SK-N-MC (cell line): ENCODE measurements at regions not wholly inside any gene's neighbourhood (a gene's known extent, or its start where the extent isn't known, plus 50 kb on each side); places are given as distances from the start of the nearest gene placed in this dataset.

Experiments used
- EZH2 ChIP-seq: fragments of 200-600 bp; sonication (generic); IDR thresholded peaks from one replicate; pipeline ENCODE4 v1.6.1; 2017; ENCODE audit warnings: antibody characterized with exemption
- FOXP2 ChIP-seq: optimal IDR thresholded peaks from 2 replicates; pipeline ENCODE3; 2011; ENCODE audit warnings: mild to moderate bottlenecking, moderate library complexity; ENCODE audit not compliant: insufficient read depth; ENCODE audit errors: extremely low read length, control extremely low read depth
- POLR2AphosphoS5 ChIP-seq: IDR thresholded peaks from 2 replicates; pipeline ENCODE4 v1.6.1; 2012; ENCODE audit warnings: mild to moderate bottlenecking, low read depth, low read length, borderline replicate concordance

GRCh38 chr2:122634920-122635319 is 879.5 kb downstream of the TSN start:
- TF ChIP-seq POLR2AphosphoS5 (no peak), EZH2 (no peak), FOXP2 (no peak)
